AG09319 (cell line): ENCODE measurements at regions not wholly inside any gene's neighbourhood (a gene's known extent, or its start where the extent isn't known, plus 50 kb on each side); places are given as distances from the start of the nearest gene placed in this dataset.

ENCODE experiments used
- DNase-seq: peaks from one replicate; pipeline ENCODE4 v3.0.0-alpha.2; 2010; ENCODE audit warnings: low read depth; ENCODE audit errors: extremely low read depth
- TF ChIP-seq, protein P1 (sequence below): IDR thresholded peaks from 2 replicates; pipeline ENCODE4 v1.5.1; 2011; ENCODE audit warnings: low read depth, mild to moderate bottlenecking, inconsistent platforms, low read length, moderate library complexity

DNA sequence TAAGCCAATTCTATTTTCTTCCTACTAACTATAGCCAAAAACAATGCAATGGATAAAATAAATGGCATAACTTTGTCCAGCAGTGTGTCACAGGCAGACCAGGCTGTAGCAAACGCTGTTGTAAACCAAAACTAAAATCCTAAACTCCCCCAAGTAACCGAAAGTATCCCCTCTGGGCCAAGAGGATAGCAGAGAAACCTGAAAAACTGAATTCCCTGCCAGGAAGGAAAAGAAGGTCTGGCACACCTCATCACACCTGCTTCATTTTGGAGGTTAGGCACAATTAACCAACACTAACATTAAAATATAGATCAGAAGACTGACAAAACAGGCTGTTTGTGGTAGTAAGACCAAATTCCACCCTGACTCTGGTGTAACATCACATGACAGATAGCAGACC lies 356.8 kb upstream of the C1orf87 start:
- TF ChIP-seq, protein P1, sequence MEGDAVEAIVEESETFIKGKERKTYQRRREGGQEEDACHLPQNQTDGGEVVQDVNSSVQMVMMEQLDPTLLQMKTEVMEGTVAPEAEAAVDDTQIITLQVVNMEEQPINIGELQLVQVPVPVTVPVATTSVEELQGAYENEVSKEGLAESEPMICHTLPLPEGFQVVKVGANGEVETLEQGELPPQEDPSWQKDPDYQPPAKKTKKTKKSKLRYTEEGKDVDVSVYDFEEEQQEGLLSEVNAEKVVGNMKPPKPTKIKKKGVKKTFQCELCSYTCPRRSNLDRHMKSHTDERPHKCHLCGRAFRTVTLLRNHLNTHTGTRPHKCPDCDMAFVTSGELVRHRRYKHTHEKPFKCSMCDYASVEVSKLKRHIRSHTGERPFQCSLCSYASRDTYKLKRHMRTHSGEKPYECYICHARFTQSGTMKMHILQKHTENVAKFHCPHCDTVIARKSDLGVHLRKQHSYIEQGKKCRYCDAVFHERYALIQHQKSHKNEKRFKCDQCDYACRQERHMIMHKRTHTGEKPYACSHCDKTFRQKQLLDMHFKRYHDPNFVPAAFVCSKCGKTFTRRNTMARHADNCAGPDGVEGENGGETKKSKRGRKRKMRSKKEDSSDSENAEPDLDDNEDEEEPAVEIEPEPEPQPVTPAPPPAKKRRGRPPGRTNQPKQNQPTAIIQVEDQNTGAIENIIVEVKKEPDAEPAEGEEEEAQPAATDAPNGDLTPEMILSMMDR = no peak
- DNase-seq = no peak

DNA sequence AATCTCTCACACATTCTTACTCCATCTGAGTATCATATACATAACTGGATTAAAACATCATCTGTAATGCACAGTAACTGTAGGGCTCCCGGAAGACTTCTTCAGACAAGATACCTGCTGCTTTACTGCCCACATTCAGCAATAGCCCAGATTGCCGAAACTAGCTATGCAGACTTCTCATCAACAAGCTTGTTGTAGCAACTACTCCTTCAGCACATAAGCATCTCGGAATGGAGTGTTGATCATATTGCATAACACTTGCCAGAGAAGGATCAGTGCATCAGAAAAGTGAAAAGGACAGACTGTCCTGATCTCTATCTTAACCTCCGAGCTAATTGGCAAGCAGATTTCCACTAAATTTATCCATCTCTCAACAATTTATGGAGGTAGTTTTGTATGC lies 354.6 kb upstream of the C1orf87 start:
- TF ChIP-seq, protein P1 = no peak

DNA sequence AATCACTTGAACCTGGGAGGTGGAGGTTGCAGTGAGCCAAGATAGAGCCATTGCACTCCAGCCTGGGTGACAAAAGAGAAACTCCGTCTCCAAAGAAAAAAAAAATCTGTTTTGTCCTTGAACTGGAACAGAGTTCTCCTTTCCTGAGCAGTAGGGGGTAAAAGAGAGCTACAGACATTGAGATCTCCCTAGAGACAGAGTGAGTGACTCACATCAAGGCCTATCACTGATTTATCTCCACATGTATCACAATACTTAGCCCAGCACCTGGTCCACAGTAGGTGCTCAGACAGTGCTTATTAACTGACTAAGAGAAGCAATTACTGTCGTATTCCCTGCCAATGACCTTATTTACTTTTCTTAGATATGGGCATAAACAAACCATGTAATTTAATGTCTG lies 354.1 kb upstream of the C1orf87 start:
- TF ChIP-seq, protein P1 = no peak
- DNase-seq = no peak

More for the DNA sequence above, 354.6 kb upstream of the C1orf87 start:
- DNase-seq = no peak

DNA sequence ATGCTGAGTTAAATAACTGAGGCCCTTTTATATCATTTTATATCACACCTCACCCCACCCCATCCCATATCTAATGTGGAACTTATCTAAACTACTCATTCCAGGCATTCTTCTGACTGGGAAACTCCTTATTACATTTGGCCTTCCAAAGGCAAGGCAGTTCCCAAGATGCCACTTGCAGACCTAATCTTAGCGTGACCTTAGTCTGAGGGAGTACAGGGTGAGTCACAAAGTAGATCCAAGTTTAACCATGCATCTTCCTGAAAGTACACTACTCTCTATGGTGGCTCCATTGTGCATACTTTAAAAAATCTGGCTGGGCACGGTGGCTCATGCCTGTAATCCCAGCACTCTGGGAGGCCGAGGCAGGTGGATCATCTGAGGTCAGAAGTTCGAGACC lies 353.6 kb upstream of the C1orf87 start:
- no peak for DNase-seq
- TF ChIP-seq, protein P1 = no peak

DNA sequence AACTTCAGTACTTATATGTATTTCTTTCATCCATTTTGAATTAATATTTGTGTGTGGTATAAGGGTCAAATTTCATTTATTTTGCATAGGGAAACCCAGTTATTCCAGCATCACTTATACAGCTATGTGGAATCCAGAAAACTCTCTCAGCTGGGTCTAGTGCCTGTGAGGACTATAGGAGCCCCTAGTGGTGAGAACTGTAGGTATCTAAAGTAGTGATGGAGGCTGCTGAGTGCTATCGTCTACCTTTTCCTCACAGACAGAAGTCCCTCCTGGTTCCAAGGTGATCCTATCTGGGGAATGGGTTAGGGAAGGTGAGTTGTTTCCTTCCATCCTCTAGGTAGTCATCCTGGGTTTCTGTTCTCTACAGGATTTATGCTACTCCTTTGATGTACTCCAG lies 352.0 kb upstream of the C1orf87 start:
- DNase-seq = no peak
- TF ChIP-seq, protein P1 = peak; percentile 39

DNA sequence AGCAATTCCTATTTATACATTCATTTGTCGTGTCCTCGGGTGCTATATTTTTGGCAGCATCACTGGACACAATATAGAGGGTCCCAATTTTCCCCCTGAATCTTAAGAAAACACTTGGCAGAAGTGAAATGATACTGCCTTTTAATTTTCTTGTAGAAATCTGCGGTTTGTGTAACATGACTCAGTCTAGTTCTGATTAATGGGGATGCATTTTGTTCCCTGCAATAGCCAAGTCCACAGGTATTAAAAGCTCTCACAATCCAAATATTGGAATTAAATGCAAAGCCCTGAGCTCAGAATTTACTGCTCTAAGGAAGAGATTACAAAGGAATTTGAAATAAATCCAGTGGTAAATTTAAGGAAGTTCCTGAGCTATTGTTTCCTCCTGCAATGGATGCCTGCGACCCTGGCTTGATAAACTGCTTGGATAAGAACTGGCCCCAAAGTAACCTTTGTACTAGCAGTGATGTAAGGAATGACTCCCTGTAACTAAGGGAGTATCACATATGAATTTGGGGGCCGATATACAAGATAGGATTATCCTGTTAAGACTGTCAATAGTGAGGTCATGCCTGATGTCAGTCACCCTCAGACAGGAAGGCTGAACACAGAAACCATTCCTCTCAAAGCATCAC lies 349.7 kb upstream of the C1orf87 start:
- no peak for DNase-seq
- TF ChIP-seq, protein P1 = no peak

DNA sequence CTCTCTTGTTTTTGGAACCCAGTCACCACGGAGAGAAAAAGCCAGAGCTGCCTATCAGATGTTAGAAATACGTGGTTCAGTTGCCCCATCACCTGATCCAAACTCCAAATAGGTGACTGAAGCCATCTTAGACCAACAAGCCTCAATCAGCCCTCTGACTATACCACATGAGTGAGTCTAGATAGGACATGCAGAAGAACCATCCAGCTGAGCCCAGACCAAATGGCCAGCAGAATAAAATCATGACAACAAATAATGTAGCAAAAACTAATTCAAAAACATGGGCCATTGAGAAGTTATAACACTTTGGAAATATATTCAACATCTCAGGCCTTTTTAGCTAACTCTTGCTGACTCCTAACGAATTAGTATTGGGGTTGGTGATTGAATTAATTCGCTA lies 348.4 kb upstream of the C1orf87 start:
- DNase-seq = no peak

More for the DNA sequence above, 348.4 kb upstream of the C1orf87 start:
- TF ChIP-seq, protein P1 = no peak
